GM12892 (cell line): ENCODE measurements at regions not wholly inside any gene's neighbourhood (a gene's known extent, or its start where the extent isn't known, plus 50 kb on each side); places are given as distances from the start of the nearest gene placed in this dataset.

Source experiments
- POLR2A ChIP-seq: IDR thresholded peaks from 2 replicates; pipeline ENCODE4 v1.6.1; 2011; ENCODE audit warnings: low read depth, low read length, control low read depth
- POLR2AphosphoS5 ChIP-seq: IDR thresholded peaks from 2 replicates; pipeline ENCODE4 v1.6.1; 2011; ENCODE audit warnings: low read depth, low read length, control low read depth
- TAF1 ChIP-seq: IDR thresholded peaks from 2 replicates; pipeline ENCODE4 v1.6.1; 2011; ENCODE audit warnings: low read depth, mild to moderate bottlenecking, control low read depth, low read length, borderline replicate concordance

DNA sequence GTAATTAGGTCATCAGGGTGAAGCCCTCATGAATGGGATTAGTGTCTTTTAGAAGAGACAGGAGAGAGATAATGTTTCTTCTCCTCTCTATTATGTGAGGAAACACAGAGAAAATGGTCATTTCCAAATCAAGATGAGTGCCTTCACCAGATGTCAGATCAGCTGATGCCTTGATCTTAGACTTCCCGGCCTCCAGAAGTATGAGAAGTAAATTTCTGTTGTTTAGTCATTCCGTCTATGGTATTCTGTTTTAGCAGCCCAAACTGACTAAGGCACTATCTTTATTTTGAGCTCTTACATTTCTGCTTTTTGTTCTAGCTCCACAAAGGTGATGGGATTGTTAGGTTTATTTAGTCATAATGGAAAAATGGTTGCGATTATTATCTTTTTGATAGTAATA, 273.2 kb upstream of the GADL1 start:
- TF ChIP-seq POLR2A (no peak), TAF1 (no peak), POLR2AphosphoS5 (no peak)
